H9 (cell line): ENCODE measurements at regions not wholly inside any gene's neighbourhood (a gene's known extent, or its start where the extent isn't known, plus 50 kb on each side); places are given as distances from the start of the nearest gene placed in this dataset.
A peak's percentile ranks its signal among the peaks of the same experiment; 100 is the strongest.

Experiments used
- DNase-seq: peaks from one replicate; pipeline ENCODE4 v3.0.0-alpha.2; 2017
- H2AFZ ChIP-seq: one replicate; pipeline ENCODE4 v1.6.1; 2013; ENCODE audit warnings: mild to moderate bottlenecking, low read length, control low read depth, moderate library complexity
- H2AK5ac ChIP-seq: 2 replicates; pipeline ENCODE4 v1.6.1; 2013; ENCODE audit warnings: low read length, control low read depth, mixed read lengths; ENCODE audit not compliant: insufficient read length
- H2BK120ac ChIP-seq: one replicate; pipeline ENCODE4 v1.6.1; 2013; ENCODE audit warnings: low read depth, mild to moderate bottlenecking, low read length, control low read depth, inconsistent platforms; ENCODE audit not compliant: poor library complexity, severe bottlenecking
- H2BK12ac ChIP-seq: 2 replicates; pipeline ENCODE4 v1.6.1; 2013; ENCODE audit warnings: low read length, control low read depth, mixed read lengths, low read depth; ENCODE audit not compliant: insufficient read length
- H2BK15ac ChIP-seq: 2 replicates; pipeline ENCODE4 v1.6.1; 2013; ENCODE audit warnings: low read depth, low read length, control low read depth
- H2BK20ac ChIP-seq: one replicate; pipeline ENCODE4 v1.6.1; 2013; ENCODE audit warnings: low read depth, mild to moderate bottlenecking, low read length, control low read depth, inconsistent platforms; ENCODE audit not compliant: poor library complexity, severe bottlenecking
- H2BK5ac ChIP-seq: 2 replicates; pipeline ENCODE4 v1.6.1; 2013; ENCODE audit warnings: low read length, control low read depth, mixed read lengths; ENCODE audit not compliant: insufficient read length
- H3K14ac ChIP-seq: 2 replicates; pipeline ENCODE4 v1.6.1; 2013; ENCODE audit warnings: low read length, control low read depth; ENCODE audit not compliant: insufficient read depth
- H3K18ac ChIP-seq: 2 replicates; pipeline ENCODE4 v1.6.1; 2013; ENCODE audit warnings: low read depth, mild to moderate bottlenecking, mixed read lengths, low read length, control low read depth; ENCODE audit not compliant: insufficient read length
- H3K23ac ChIP-seq: 2 replicates; pipeline ENCODE4 v1.6.1; 2013; ENCODE audit warnings: low read length, control low read depth, mixed read lengths, low read depth; ENCODE audit not compliant: insufficient read length
- H3K23me2 ChIP-seq: 2 replicates; pipeline ENCODE4 v1.6.1; 2013; ENCODE audit warnings: low read depth, mild to moderate bottlenecking, mixed read lengths, low read length, control low read depth; ENCODE audit not compliant: insufficient read length, poor library complexity, severe bottlenecking
- H3K27ac ChIP-seq: 2 replicates; pipeline ENCODE4 v1.5.1; 2013; ENCODE audit warnings: low read length, control low read depth, mixed read lengths, low read depth; ENCODE audit not compliant: insufficient read length
- H3K27me3 ChIP-seq: 2 replicates; pipeline ENCODE4 v1.6.1; 2013; ENCODE audit warnings: low read length, control low read depth, inconsistent platforms; ENCODE audit not compliant: insufficient read depth
- H3K4ac ChIP-seq: 2 replicates; pipeline ENCODE4 v1.6.1; 2013; ENCODE audit warnings: low read depth, mild to moderate bottlenecking, control low read depth, inconsistent platforms, low read length, moderate library complexity
- H3K4me1 ChIP-seq: 2 replicates; pipeline ENCODE4 v1.6.1; 2013; ENCODE audit warnings: low read length, control low read depth, inconsistent platforms; ENCODE audit not compliant: insufficient read depth
- H3K4me2 ChIP-seq: 2 replicates; pipeline ENCODE4 v1.6.1; 2013; ENCODE audit warnings: low read length, control low read depth, mixed read lengths; ENCODE audit not compliant: insufficient read length, insufficient read depth
- H3K56ac ChIP-seq: 2 replicates; pipeline ENCODE4 v1.6.1; 2013; ENCODE audit warnings: low read depth, mild to moderate bottlenecking, mixed read lengths, low read length, control low read depth; ENCODE audit not compliant: insufficient read length
- H3K79me1 ChIP-seq: 2 replicates; pipeline ENCODE4 v1.6.1; 2013; ENCODE audit warnings: low read depth, mild to moderate bottlenecking, moderate library complexity, low read length, control low read depth, inconsistent platforms; ENCODE audit not compliant: insufficient read depth, poor library complexity, severe bottlenecking
- H3K79me2 ChIP-seq: 2 replicates; pipeline ENCODE4 v1.6.1; 2013; ENCODE audit warnings: low read length, control low read depth, inconsistent platforms; ENCODE audit not compliant: insufficient read depth
- H3K9ac ChIP-seq: 2 replicates; pipeline ENCODE4 v1.6.1; 2013; ENCODE audit warnings: low read length, control low read depth, mixed read lengths; ENCODE audit not compliant: insufficient read length; ENCODE audit errors: extremely low read depth
- H3K9me3 ChIP-seq: one replicate; pipeline ENCODE4 v1.6.1; 2013; ENCODE audit warnings: low read depth, low read length, inconsistent platforms; ENCODE audit not compliant: control insufficient read depth
- H3T11ph ChIP-seq: one replicate; pipeline ENCODE4 v1.6.1; 2013; ENCODE audit warnings: mild to moderate bottlenecking, low read length, control low read depth, inconsistent platforms
- H4K20me1 ChIP-seq: one replicate; pipeline ENCODE4 v1.6.1; 2013; ENCODE audit not compliant: control insufficient read depth, insufficient read length, insufficient read depth
- H4K5ac ChIP-seq: 2 replicates; pipeline ENCODE4 v1.6.1; 2013; ENCODE audit warnings: low read depth, mild to moderate bottlenecking, mixed read lengths, low read length, control low read depth; ENCODE audit not compliant: insufficient read length
- H4K8ac ChIP-seq: replicated peaks from 2 replicates; pipeline ENCODE4 v1.6.1; 2013; ENCODE audit warnings: low read length, control low read depth, mixed read lengths, low read depth; ENCODE audit not compliant: insufficient read length
- H4K91ac ChIP-seq: 2 replicates; pipeline ENCODE4 v1.6.1; 2013; ENCODE audit warnings: low read depth, mild to moderate bottlenecking, moderate library complexity, mixed read lengths, low read length, control low read depth; ENCODE audit not compliant: insufficient read length
- H3K27ac Mint-ChIP-seq, 3 experiments: 2 replicates in 2 of 3; 3 replicates in 1 of 3; pipeline ENCODE4 v1.8.0; 2020 to 2021; ENCODE audit warnings: mixed read lengths in 3 of 3, mild to moderate bottlenecking in 1 of 3, moderate library complexity in 1 of 3
- H3K27me3 Mint-ChIP-seq: 2 replicates; pipeline ENCODE4 v1.8.0; 2021; ENCODE audit warnings: low read depth, mild to moderate bottlenecking, moderate library complexity, mixed read lengths
- H3K36me3 Mint-ChIP-seq, 3 experiments: 2 replicates in 2 of 3; 3 replicates in 1 of 3; pipeline ENCODE4 v1.8.0; 2020 to 2021; ENCODE audit warnings: low read depth in 3 of 3, mixed read lengths in 3 of 3; ENCODE audit not compliant: insufficient read depth in 1 of 3
- H3K4me1 Mint-ChIP-seq, 2 experiments: 2 replicates each; pipeline ENCODE4 v1.8.0; 2020; ENCODE audit warnings: mixed read lengths in 2 of 2
- H3K4me3 Mint-ChIP-seq, 2 experiments: 2 replicates in 1 of 2; 3 replicates in 1 of 2; pipeline ENCODE4 v1.8.0; 2020 to 2021; ENCODE audit warnings: mild to moderate bottlenecking in 2 of 2, mixed read lengths in 2 of 2, moderate library complexity in 1 of 2
- H3K9me3 Mint-ChIP-seq, 2 experiments: 2 replicates in 1 of 2; 3 replicates in 1 of 2; pipeline ENCODE4 v1.8.0; 2020; ENCODE audit warnings: mild to moderate bottlenecking in 2 of 2, mixed read lengths in 2 of 2, moderate library complexity in 1 of 2
- WGBS: extraction: QIAGEN DNeasy Blood & Tissue Kit; methylation state at CpG from one replicate; pipeline ENCODE4 v1.1.7; 2013; ENCODE audit warnings: missing lambda C conversion rate, low lambda C conversion rate, mixed read lengths; ENCODE audit not compliant: insufficient read length; ENCODE audit errors: extremely low coverage; 5-methylcytosine and 5-hydroxymethylcytosine counted together
- TF ChIP-seq, protein P1 (sequence below): fragments of 200-600 bp; sonication (generic); conservative IDR thresholded peaks from 3 replicates; pipeline ENCODE4 v1.8.0; 2021; ENCODE audit warnings: antibody characterized with exemption, mild to moderate bottlenecking

DNA sequence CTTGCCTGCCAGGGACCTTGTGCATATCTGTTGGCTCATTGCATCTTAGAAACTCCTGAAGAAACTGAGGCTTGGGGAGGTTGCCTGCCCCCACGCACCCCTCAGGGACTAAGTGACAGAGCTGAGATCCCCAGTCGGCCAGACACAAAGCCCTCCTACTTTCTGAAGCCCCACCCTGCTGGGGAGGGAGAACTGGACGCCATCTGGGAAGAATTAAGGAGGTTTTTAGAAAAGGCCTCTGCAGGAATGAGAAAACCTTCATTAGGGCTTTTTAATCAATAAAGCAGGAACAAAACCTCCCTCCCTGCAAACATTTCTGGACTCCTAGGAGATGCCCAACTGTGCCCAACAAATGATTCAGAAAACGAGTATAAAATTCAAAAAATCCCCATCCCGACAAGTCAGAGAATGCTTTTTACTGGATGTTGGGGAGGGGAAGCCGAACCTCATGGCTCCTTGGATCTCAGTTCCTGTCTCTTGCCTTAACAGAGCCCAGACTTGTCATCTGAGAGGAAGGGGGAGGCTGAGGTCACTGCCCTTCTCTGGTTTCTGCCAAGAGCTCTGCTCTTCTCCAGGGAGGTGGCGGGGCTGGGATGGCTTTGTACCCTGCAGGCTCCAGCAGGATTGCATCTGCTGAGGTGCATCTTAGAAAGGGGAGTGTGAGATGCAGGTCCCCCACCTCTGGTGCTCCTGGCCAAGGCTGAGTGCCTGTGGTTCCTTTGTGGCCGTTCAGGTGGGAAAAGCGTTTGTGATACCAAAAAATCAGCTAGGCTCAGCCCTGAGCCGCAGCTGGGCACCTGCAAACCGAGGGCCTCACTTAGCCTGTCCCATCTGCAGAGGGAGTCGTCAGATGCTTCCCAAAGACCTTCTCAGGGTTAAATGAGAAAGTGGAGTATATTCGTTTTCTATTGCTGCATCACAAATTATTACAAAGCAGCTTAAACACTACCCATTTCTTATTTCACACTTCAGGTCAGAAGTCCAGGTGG, 142.4 kb downstream of the ZFP36L2 start:
- H3K36me3 Mint-ChIP-seq, result no peaks in the 10 kb centered on the region; a peak in 1 of 7 replicates
- Histone ChIP-seq H3T11ph (no peak overlapping the region), H3K4me1 (no peaks in the 10 kb centered on the region; the same call in 1 of the 2 replicates), H2BK20ac (no peak overlapping the region), H2BK5ac (no peak overlapping the region), H3K27ac (no peak overlapping the region), H3K23me2 (no peaks in the 10 kb centered on the region), H3K4me2 (no peak overlapping the region), H3K9me3 (no peaks in the 10 kb centered on the region), H2BK12ac (no peak overlapping the region), H3K79me1 (no peaks in the 10 kb centered on the region), H3K14ac (peak overlapping the region; percentile 46; the same call in 1 of the 2 replicates), H3K79me2 (no peaks in the 10 kb centered on the region), H3K9ac (no peak overlapping the region), H4K91ac (no peak overlapping the region), H2BK120ac (no peak overlapping the region), H2AK5ac (no peak overlapping the region), H2BK15ac (no peak overlapping the region), H4K5ac (no peak overlapping the region), H3K27me3 (no peaks in the 10 kb centered on the region), H3K23ac (no peak overlapping the region), H3K18ac (no peak overlapping the region), H4K8ac (no peak overlapping the region), H2AFZ (no peak overlapping the region), H4K20me1 (no peaks in the 10 kb centered on the region), H3K56ac (no peak overlapping the region), H3K4ac (no peak overlapping the region)
- peaks cover 3% of the 10 kb centered on the region; the same call in 1 of the 2 replicates for H3K27me3 Mint-ChIP-seq
- WGBS, result no CpG with 5 or more reads among the region's 13 CpGs
- DNase-seq, result peak; percentile 45
- H3K9me3 Mint-ChIP-seq, result no peaks in the 10 kb centered on the region
- peaks cover 54 to 69% of the 10 kb centered on the region in 2 experiments for H3K4me1 Mint-ChIP-seq
- H3K27ac Mint-ChIP-seq, result peak overlapping the region in 2 of 3 experiments; percentile 33 to 34; a peak in 2 of 7 replicates
- no peak overlapping the region; a peak in 1 of 5 replicates for H3K4me3 Mint-ChIP-seq
- TF ChIP-seq, protein P1, sequence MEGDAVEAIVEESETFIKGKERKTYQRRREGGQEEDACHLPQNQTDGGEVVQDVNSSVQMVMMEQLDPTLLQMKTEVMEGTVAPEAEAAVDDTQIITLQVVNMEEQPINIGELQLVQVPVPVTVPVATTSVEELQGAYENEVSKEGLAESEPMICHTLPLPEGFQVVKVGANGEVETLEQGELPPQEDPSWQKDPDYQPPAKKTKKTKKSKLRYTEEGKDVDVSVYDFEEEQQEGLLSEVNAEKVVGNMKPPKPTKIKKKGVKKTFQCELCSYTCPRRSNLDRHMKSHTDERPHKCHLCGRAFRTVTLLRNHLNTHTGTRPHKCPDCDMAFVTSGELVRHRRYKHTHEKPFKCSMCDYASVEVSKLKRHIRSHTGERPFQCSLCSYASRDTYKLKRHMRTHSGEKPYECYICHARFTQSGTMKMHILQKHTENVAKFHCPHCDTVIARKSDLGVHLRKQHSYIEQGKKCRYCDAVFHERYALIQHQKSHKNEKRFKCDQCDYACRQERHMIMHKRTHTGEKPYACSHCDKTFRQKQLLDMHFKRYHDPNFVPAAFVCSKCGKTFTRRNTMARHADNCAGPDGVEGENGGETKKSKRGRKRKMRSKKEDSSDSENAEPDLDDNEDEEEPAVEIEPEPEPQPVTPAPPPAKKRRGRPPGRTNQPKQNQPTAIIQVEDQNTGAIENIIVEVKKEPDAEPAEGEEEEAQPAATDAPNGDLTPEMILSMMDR, result no peak
